Fibroblast of the aortic adventitia (primary cell): ENCODE measurements at regions not wholly inside any gene's neighbourhood (a gene's known extent, or its start where the extent isn't known, plus 50 kb on each side); places are given as distances from the start of the nearest gene placed in this dataset.

Source experiments
- DNase-seq: peaks from one replicate; pipeline ENCODE4 v3.0.0-alpha.2; 2010; ENCODE audit warnings: low read depth
- H3K4me3 ChIP-seq: 2 replicates; pipeline ENCODE4 v1.5.1; 2011; ENCODE audit warnings: low read depth, mild to moderate bottlenecking, control low read depth, low read length, moderate library complexity
- TF ChIP-seq, protein P1 (sequence below): IDR thresholded peaks from 2 replicates; pipeline ENCODE4 v1.5.1; 2011; ENCODE audit warnings: mild to moderate bottlenecking, low read length, control low read depth, inconsistent platforms; ENCODE audit not compliant: insufficient read depth

DNA sequence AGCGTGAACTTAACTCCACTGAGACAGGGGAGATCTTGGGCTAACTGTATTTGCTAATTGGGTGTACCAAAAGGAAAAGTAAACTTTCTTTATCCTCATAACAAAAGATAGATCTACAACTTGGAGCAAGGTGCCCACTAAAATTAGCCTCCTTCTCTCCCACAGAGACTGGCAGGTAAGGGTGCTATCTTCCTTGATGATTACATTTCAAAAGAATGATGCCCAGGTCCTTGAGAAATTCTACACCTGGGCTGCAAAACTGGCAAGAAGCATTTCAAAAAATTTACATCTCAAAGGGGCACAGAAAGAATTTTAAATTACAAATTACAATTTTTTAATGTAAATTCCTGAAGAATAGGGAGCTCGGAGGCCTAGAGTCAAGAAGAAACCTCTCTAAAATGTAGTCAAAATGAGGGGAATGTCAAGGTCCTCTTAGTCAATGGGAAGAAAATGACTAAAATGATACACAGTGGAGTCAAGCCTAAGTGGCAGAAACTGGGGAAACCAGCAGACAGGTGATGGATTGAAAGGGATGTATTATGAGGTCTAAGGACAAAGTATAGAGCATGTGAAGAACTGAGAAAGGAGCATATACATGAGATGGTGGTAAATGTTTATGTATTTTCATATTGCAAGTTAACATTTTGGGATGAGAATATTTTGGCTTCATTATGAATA, 348.3 kb upstream of the TUSC1 start:
- no peak for DNase-seq
- TF ChIP-seq, protein P1, sequence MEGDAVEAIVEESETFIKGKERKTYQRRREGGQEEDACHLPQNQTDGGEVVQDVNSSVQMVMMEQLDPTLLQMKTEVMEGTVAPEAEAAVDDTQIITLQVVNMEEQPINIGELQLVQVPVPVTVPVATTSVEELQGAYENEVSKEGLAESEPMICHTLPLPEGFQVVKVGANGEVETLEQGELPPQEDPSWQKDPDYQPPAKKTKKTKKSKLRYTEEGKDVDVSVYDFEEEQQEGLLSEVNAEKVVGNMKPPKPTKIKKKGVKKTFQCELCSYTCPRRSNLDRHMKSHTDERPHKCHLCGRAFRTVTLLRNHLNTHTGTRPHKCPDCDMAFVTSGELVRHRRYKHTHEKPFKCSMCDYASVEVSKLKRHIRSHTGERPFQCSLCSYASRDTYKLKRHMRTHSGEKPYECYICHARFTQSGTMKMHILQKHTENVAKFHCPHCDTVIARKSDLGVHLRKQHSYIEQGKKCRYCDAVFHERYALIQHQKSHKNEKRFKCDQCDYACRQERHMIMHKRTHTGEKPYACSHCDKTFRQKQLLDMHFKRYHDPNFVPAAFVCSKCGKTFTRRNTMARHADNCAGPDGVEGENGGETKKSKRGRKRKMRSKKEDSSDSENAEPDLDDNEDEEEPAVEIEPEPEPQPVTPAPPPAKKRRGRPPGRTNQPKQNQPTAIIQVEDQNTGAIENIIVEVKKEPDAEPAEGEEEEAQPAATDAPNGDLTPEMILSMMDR = no peak
- H3K4me3 ChIP-seq = no peak overlapping the region

DNA sequence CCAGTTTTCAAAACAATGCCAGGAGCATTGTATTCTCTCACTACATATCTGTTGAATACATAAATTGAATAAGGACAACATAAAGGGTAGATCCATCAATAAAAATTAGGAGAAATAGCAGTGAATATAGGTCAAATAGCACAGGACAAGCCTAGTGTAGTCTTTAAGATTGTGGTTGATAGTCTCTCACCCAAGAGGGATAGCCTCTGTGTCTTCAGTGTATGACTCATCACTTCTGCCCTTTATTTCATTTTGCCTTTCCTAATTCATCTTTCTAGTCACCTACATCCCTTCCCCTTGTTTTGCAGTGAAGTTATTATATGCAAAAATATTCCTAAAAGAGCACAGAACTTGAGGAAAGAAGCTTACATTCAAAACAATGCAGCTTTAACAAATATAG, 335.0 kb upstream of the TUSC1 start:
- no peak overlapping the region for H3K4me3 ChIP-seq
- TF ChIP-seq, protein P1 = no peak
- no peak for DNase-seq

DNA sequence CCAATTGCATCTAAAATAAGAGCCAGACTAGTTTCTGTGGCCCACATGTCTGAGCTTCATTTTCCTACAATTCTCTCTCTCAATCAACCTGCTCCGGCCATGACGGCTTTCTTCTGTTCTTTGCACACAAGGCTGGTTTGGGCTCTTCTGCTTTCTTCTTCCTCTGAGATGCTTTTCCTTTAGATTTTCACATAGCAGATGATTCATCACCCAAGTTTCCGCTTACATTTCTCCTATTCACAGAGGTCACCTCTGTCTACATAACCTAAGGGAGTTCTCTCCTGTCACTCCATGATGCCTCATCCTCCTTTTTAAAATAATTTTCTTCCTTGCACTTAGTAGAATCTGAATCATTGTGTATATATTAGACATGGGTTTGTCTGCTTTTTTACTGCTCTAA, 334.6 kb upstream of the TUSC1 start:
- TF ChIP-seq, protein P1 = no peak
- DNase-seq = no peak
- no peak overlapping the region for H3K4me3 ChIP-seq

DNA sequence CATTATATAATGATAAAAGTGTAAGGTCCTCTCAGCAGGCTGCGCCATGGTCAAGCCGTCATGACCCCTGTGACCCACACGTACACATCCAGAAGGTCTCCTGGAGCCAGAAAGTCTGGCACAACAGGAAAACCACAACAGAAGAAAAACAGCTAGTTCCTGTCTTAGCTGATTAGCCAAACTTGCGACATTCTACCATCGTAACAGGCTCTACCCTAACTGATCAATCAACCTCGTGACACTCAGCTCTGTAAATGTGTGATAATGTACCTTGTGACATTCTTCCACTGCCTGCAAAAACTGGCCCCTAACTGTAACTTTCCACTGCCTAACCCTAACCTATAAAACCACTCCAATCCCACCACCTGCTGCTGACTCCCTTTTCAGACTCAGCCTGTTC, 316.4 kb upstream of the TUSC1 start:
- TF ChIP-seq, protein P1 = no peak
- no peak overlapping the region for H3K4me3 ChIP-seq
- DNase-seq = no peak

DNA sequence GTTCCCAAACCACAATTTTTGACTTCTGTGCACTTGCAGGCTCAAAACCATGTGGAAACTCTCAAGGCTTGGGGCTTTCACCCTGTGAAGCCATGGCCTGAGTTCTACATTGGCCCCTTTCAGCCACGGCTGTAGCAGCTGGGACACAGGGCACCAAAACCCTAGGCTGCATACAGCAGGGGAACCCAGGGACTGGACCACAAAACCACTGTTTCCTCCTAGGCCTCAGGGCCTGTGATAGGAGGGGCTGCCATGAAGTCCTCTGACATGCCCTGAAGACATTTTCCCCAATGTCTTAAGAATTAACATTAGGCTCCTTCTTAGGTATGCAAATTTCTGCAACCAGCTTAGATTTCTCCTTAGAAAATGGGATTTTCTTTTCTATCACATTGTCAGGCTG, 312.1 kb upstream of the TUSC1 start:
- H3K4me3 ChIP-seq = no peak overlapping the region
- DNase-seq = no peak
- TF ChIP-seq, protein P1 = no peak

DNA sequence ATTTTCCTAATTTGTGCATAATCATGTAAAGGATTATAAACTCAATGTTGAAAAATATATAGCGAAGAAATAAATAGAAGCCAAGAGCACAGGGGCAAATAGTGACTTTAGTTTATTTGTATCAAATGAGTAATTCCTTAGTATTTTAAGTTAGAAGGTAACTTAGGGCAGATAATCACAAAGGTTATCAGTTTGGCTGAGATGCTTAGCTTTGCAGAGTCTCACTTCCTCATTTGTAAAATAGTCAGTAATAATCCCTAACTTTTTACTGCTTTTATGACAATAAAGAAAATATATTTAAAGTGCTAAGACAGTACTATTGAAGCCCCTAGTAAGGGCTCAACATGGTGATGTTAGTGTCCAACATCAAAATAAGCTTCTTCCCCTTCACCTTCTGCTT, 297.4 kb upstream of the TUSC1 start:
- TF ChIP-seq, protein P1 = no peak
- no peak overlapping the region for H3K4me3 ChIP-seq
- no peak for DNase-seq

DNA sequence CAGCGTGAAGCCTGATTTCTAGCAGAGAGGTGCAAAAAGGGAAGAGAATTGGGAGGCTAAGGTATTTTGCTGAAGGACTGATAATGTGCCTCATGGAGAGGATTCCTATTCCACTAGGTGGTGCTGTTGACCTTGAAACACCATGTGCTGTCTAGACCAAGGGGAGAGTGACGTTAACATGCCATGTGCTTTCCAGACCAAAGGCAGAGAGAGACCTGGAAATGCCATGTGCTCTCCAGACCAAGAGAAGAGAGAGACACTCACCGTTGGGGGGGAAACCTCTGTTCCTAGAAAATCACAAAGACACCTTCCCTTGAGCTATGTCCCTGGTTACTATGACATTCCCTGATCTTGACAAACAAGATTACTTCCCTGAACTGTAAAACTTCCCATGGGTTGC, 286.0 kb upstream of the TUSC1 start:
- TF ChIP-seq, protein P1 = peak; percentile 55
- DNase-seq = peak; percentile 70
- H3K4me3 ChIP-seq = no peak overlapping the region
